ENCODE measurements at regions not wholly inside any gene's neighbourhood (a gene's known extent, or its start where the extent isn't known, plus 50 kb on each side); places are given as distances from the start of the nearest gene placed in this dataset.
"Not testable (repeated sequence)": the region's sequence is repeated elsewhere in the genome, so short reads cannot be mapped to it uniquely, and the experiment has no call there.

GRCh38 chr10:9137368-9137767 lies 1082.9 kb downstream of the GATA3 start:
- no peak for DNase-seq (ENCODE audit: low read depth)

GRCh38 chr10:9138829-9139228 lies 1084.3 kb downstream of the GATA3 start:
- DNase-seq (ENCODE audit: low read depth) = not testable (repeated sequence)

GRCh38 chr10:9140373-9140772 lies 1085.9 kb downstream of the GATA3 start:
- no peak for DNase-seq (ENCODE audit: low read depth)

- DNase-seq (ENCODE audit: low read depth) = no peak
Observed at GRCh38 chr10:9147475-9147874, 1093.0 kb downstream of the GATA3 start.

GRCh38 chr10:9149134-9149533 lies 1094.6 kb downstream of the GATA3 start:
- no peak for DNase-seq (ENCODE audit: low read depth)

- DNase-seq (ENCODE audit: low read depth) = not testable (repeated sequence)
Observed at GRCh38 chr10:9153057-9153456, 1098.6 kb downstream of the GATA3 start.

- no peak for DNase-seq (ENCODE audit: low read depth)
Observed at GRCh38 chr10:9157656-9158055, 1103.2 kb downstream of the GATA3 start.

- DNase-seq (ENCODE audit: low read depth) = no peak
Observed at GRCh38 chr10:9158675-9159074, 1104.2 kb downstream of the GATA3 start.

GRCh38 chr10:9160275-9160674 lies 1105.8 kb downstream of the GATA3 start:
- DNase-seq (ENCODE audit: low read depth) = no peak

- no peak for DNase-seq (ENCODE audit: low read depth)
Observed at GRCh38 chr10:9163699-9164098, 1109.2 kb downstream of the GATA3 start.

- DNase-seq (ENCODE audit: low read depth) = no peak
Observed at GRCh38 chr10:9166770-9167169, 1112.3 kb downstream of the GATA3 start.

- DNase-seq (ENCODE audit: low read depth) = no peak
Observed at GRCh38 chr10:9172276-9172675, 1117.8 kb downstream of the GATA3 start.

GRCh38 chr10:9175200-9175599 lies 1120.7 kb downstream of the GATA3 start:
- DNase-seq (ENCODE audit: low read depth) = no peak

- DNase-seq (ENCODE audit: low read depth) = not testable (repeated sequence)
Observed at GRCh38 chr10:9183197-9183880, 1128.9 kb downstream of the GATA3 start.

GRCh38 chr10:9188022-9188810 lies 1133.7 kb downstream of the GATA3 start:
- no peak for DNase-seq (ENCODE audit: low read depth)

GRCh38 chr10:9189448-9189847 lies 1135.0 kb downstream of the GATA3 start:
- no peak for DNase-seq (ENCODE audit: low read depth)

- no peak for DNase-seq (ENCODE audit: low read depth)
Observed at GRCh38 chr10:9193120-9193519, 1138.6 kb downstream of the GATA3 start.

- DNase-seq (ENCODE audit: low read depth) = no peak
Observed at GRCh38 chr10:9195385-9195784, 1140.9 kb downstream of the GATA3 start.

- no peak for DNase-seq (ENCODE audit: low read depth)
Observed at GRCh38 chr10:9198611-9199010, 1144.1 kb downstream of the GATA3 start.

GRCh38 chr10:9205558-9205957 lies 1151.1 kb downstream of the GATA3 start:
- no peak for DNase-seq (ENCODE audit: low read depth)

- DNase-seq (ENCODE audit: low read depth) = peak; percentile 62
Observed at GRCh38 chr10:9209105-9209798, 1154.8 kb downstream of the GATA3 start.

- DNase-seq (ENCODE audit: low read depth) = no peak
Observed at GRCh38 chr10:9211228-9211627, 1156.7 kb downstream of the GATA3 start.

- DNase-seq (ENCODE audit: low read depth) = no peak
Observed at GRCh38 chr10:9214618-9215017, 1160.1 kb downstream of the GATA3 start.

Measured in activated gamma-delta T cell treated with anti-CD3 and anti-CD28 coated beads, Interleukin-2, amount 50 U/mL, for 16 hours (primary cell).